Renal pelvis (tissue), 1 donor: ENCODE measurements at regions not wholly inside any gene's neighbourhood (a gene's known extent, or its start where the extent isn't known, plus 50 kb on each side); places are given as distances from the start of the nearest gene placed in this dataset.

Experiments used
- DNase-seq: peaks from one replicate; pipeline ENCODE4 v3.0.0-alpha.2; 2013

DNA sequence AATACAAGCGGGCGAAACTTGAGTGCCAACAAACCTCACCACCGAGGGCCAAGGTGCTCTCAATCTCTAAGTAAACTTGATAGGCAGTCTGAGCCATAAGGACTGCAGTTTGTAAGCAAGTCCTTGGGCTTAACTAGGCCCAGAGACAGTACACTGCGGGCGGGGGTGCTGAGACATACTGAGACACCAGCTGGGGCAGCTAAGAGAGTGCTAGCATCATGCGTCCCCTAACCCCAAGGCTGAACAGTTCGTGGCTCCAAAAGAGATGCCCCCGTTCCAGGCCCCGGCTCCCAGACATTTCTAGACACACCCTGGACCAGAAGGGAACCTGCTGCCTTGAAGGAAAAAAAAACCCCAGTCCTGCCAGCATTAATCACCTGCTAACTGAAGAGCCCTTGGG is 126.8 kb upstream of the PRDX4 start:
- DNase-seq = no peak

DNA sequence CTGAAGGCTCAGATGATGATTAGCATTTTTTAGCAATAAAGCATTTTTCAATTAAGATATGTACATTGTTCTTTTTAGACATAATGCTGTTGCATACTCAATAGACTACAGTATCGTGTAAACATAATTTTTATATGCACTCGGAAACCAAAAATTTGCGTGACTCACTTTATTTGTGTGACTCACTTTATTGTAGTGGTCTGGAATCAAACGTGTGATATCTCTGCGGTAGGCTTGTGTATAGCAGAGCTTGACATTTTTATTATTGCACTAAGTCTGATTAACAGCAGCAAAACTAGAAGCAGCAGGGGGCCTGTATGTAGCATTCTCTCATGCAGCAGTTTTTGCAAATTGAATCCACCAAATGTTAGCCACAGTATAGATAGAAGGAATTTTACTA is 119.1 kb upstream of the PRDX4 start:
- DNase-seq = no peak

DNA sequence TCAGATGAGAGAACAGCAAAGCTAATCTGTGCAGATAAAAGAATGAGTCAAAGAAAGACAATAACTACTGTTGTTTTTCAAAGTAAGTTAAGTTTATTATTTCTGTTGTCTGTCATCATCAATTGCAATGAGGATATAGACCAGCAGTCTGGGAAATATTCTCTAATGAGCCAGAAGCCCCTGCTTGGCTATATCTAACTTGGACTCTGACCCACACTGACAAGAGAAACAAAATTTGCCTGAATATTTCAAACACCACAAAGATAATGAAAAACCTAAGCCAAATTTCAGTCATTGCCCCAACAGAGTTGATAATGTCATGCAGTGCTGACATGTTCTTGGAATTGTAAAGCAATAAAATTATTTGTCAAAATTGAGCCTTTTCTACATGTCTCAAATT is 115.0 kb upstream of the PRDX4 start:
- DNase-seq = no peak

DNA sequence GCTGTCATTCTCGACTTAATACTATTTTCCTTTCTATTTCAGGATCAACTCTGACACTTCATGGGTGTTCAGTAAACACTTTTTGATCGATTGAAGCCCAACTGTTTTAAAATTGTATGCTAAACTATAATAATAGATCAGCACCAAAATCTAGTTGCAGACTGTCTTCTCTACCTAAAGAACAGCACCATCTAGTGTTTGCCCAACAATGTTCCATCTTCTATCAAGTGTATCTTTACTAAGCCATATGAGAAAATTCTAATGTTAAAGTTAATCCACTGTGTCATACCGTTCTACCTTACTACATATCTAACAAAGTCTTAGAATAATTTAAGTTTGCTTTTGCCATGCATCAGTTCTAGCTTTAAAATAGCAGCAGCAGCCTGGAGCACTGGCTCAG is 113.0 kb upstream of the PRDX4 start:
- peak; percentile 10 for DNase-seq

DNA sequence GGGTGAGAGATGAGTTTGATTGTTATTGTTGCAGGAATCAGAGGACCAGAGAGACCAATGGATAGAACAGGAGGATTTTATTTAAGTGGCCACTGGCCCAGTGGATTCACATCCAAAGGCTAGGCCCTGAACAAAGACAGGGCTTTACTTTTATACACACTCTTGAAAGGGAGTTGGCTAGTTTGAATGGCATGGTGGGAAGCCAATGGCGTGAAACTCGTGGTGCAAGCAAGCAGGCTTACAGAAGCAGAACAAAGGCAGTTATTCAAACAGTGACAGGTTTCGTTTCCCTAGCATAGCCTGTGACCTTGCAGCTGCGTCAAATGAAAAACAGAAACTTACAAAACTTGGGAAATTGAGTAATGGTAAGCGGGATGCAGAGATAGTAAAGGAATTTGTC is 110.2 kb upstream of the PRDX4 start:
- DNase-seq = no peak

DNA sequence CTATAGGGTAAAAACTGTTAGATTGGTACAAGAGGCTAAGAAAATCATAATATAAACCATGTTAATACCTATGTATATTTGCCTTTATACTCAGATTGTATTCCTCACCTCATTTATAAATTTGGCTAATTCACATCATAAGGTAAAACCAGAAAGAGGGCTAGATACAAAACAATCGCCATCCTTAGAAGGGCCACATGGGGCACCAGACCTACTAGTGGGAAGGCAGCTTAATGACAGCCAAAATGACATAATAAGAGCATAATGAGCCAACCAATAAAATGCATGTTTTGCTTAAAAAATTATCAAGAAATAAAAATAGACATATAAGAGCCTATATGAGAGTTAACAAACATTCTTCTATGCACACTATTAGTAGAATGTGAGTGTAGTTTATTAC is 107.3 kb upstream of the PRDX4 start:
- no peak for DNase-seq

DNA sequence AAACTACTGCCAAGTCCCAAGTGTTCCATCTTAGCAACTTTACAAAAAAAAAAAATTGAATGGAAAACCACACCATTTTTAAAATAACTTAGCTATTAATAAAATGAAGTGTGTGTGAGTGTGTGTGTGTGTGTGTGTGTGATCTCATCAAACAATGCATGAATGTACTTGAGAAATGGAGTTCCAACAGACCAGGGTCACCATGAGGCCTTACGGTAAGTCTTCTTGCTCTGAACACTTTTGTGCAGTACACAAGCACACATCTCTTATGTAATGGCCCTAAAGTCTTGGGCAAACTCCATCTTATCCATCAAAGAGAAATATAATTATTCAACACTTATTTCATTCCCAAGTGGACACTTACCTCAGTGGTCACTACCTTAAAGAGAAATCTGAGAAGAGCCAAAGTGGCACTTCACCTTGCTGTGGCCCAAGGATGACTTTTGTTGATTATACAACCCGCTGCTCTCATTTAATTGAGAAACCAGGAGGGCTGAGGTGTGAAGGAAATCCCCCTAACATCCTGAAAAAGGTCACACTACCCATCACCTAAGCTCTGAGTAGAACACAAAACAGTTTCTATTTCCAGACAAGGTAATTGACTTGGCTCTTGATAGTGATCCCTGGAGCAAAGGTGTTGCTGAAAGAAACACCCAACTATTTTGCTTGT is 96.5 kb upstream of the PRDX4 start:
- no peak for DNase-seq

DNA sequence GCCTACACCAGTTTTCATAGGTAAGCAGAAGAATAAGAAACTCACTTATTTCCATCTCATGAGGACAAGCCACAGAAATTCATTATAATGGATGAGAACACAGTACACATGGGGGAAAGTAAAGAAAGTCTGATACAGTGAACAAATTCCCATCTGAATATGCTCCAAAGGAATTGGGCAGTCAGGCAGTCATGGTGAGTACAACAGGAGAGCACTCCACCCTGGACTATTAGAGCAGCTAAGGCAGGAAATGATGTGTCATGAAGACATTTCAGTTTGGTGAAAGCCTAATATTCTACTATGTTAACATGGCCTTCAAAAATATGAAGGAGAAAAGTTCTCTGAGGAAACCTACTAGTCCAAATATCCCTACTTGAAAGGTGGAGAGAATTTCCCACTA is 92.0 kb upstream of the PRDX4 start:
- DNase-seq = no peak

DNA sequence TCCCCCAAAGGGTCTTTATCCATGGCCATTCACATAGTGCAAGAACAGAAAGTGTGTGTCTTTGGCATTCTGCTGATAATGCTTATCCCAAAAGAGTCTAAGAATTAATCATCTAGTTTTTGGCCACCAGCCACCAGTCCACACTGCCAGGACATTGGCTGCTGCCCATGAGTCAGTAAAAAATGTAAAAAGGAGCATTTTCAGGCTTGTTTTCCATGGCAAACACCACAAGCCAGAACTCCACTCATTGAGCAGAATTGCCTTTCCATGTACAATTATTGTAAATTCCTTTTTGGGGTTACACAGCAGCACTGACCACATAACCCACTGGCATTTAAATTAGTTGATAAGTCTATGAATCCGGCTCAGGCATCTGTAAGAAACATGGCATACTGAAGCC is 89.2 kb upstream of the PRDX4 start:
- no peak for DNase-seq

DNA sequence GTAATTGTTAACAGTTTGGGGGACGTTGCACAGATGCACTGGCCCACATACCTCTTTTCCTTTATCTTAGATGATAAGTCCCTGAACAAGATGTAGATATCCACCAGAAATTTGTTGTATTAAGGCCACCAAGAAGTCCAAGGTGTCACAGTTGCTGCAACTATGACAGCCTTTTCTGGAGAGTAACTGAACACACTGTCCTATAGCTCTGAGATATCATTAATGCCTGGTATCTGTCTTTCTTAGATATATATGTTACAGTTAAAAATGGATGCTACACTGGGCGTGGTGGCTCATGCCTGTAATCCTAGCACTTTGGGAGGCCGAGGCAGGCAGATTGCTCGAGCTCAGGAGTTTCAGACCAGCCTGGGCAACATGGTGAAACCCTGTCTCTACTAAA is 77.8 kb upstream of the PRDX4 start:
- DNase-seq = no peak

DNA sequence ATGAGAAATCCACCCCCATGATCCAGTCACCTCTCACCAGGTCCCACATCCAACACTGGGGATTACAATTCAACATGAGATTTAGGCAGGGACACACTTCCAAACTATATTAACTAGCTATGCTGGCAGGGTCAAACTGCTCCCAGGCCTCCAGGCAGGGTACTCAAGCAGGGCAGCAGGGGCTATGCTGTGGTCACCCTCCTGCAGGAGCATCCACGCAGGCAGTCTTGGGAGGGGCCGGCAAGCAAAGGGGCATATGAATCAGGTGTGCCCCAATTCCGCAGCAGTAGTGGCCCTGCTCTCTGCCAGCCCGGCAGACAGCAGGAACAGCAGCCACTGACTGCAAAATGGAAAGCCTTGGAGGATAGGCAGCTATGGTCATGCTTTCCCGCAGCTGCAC is 74.6 kb upstream of the PRDX4 start:
- no peak for DNase-seq

DNA sequence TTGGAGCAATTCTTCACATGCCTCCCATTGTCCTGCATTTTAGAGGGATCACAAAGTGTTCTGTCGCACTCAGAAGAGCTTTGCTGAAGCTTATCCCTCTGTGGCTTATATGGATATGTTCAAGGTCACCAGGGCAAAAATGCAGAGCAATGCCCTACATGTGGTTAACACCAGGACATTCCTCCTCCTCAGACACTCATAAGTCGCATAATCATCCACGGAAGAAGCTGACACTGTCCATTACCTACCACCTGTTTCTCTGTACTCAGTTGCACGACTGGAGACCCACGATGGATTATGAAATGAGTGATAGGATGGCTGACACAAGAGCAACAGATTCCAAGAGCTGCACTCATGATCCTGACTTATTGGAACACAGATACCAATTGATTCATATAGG is 68.7 kb upstream of the PRDX4 start:
- DNase-seq = no peak

DNA sequence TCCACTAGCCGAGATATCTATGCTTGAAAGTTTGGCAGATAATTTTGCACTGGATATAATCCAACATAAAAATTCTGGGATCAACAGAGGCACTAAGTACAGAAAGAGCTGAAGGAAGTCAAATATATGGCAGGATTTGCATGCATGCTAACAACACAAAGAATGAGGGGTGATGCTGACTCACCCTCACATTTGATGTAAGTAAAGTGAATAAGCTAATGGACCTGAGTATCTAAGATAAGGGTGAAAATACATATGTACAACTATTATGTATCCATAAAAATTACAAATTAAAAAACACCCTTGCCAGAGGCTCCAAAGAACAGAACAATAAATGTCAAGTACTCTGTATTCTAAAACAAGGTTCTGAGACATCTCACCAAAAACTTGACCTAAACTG is 63.8 kb upstream of the PRDX4 start:
- DNase-seq = no peak

DNA sequence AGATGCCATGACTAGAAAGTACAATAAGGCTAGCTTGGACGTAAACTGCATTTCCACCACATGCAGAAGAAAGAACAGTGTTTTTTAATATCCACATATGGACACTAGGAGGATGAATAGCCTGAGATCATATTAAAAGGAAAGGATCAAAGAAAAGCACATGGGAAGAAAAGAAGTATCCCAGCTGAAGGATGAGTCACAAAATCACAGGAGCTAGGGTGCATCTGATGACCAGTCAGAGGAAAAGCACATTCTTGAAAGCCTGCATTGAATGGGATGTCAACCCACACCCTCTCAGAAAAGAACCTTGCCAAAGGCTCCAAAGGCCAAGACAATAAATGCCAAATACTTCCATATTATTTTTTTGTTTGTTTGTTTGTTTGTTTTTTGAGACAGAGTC is 56.8 kb upstream of the PRDX4 start:
- no peak for DNase-seq

DNA sequence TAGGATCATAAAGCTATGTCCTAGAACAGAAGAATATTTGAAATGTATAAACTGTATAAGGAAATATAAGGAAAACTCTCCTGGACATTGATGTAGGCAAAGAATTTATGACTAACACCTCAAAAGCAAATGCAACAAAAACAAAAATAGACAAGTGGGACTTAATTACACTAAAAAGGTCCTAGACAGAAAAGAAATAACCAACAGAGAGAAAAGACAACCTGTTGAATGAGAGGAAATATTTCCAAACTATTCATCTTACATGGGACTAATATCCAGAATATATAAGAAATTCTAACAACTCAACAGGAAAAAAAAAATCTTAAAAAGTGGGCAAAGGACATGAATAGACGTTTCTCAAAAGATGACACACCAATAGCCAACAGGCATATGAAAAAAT is 54.4 kb upstream of the PRDX4 start:
- no peak for DNase-seq

DNA sequence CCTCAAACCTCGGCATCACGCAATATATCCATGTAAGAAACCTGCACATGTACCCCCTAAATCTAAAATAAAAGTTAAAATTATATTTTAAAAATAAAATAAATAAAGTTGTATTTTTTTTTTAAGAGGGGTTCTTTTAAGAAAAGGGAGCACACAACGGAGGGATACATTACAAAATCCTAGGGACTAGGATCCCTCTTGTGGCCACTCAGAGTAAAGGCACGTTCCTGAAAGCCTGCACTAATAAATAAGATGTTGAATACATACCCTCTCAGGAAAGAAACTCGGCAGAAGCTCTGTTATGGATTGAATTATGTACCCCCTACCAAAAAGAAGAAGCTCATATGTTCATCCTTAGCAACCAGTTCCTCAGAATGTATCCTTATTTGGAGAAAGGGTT is 50.9 kb upstream of the PRDX4 start:
- peak; percentile 3 for DNase-seq
